ENCODE measurements at regions not wholly inside any gene's neighbourhood (a gene's known extent, or its start where the extent isn't known, plus 50 kb on each side); places are given as distances from the start of the nearest gene placed in this dataset.
"Not testable (repeated sequence)": the region's sequence is repeated elsewhere in the genome, so short reads cannot be mapped to it uniquely, and the experiment has no call there.

GRCh38 chr14:84336433-84336832 lies 1193.5 kb upstream of the FLRT2 start:
- Histone ChIP-seq H3K4me3 (no peak overlapping the region), H3K27me3 (no peaks in the 10 kb centered on the region), H3K27ac (no peak overlapping the region), H3K9ac (ENCODE audit: low read depth in 2 of 2, low read length in 2 of 2) (no peak overlapping the region), H3K9me3 (no peaks in the 10 kb centered on the region), H3K36me3 (no peaks in the 10 kb centered on the region), H3K4me1 (no peaks in the 10 kb centered on the region)
- intact Hi-C loops (cut with DNase I): no loop called here
- DNase-seq: no peak
- TF ChIP-seq CTCF (IDR thresholded peaks at IDR 0.05): no peak

- no peaks in the 10 kb centered on the region for H3K27me3 ChIP-seq
- H3K4me1 ChIP-seq: no peaks in the 10 kb centered on the region
- DNase-seq: no peak
- no peak for TF ChIP-seq CTCF (IDR thresholded peaks at IDR 0.05)
- H3K9me3 ChIP-seq: no peaks in the 10 kb centered on the region
- intact Hi-C loops (cut with DNase I): no loop called here
- H3K36me3 ChIP-seq: no peaks in the 10 kb centered on the region
- no peak overlapping the region for H3K9ac ChIP-seq (ENCODE audit: low read depth in 2 of 2, low read length in 2 of 2)
- H3K4me3 ChIP-seq: no peak overlapping the region
- H3K27ac ChIP-seq: no peak overlapping the region
Measured at GRCh38 chr14:84340938-84341337, 1189.0 kb upstream of the FLRT2 start.

GRCh38 chr14:84341867-84342266 lies 1188.1 kb upstream of the FLRT2 start:
- DNase-seq: not testable (repeated sequence)

GRCh38 chr14:84343656-84344055 lies 1186.3 kb upstream of the FLRT2 start:
- intact Hi-C loops (cut with DNase I): no loop called here
- Histone ChIP-seq H3K27ac (no peak overlapping the region), H3K36me3 (no peaks in the 10 kb centered on the region), H3K27me3 (no peaks in the 10 kb centered on the region), H3K4me1 (no peaks in the 10 kb centered on the region), H3K4me3 (no peak overlapping the region), H3K9ac (ENCODE audit: low read depth in 2 of 2, low read length in 2 of 2) (no peak overlapping the region), H3K9me3 (no peaks in the 10 kb centered on the region)
- TF ChIP-seq CTCF (IDR thresholded peaks at IDR 0.05): no peak
- DNase-seq: no peak

More at GRCh38 chr14:84341867-84342266, 1188.1 kb upstream of the FLRT2 start:
- H3K4me3 ChIP-seq; H3K36me3 ChIP-seq; H3K9me3 ChIP-seq; H3K27me3 ChIP-seq; H3K9ac ChIP-seq (ENCODE audit: low read depth in 2 of 2, low read length in 2 of 2); intact Hi-C loops (cut with DNase I); H3K4me1 ChIP-seq; H3K27ac ChIP-seq: not testable (repeated sequence)

- TF ChIP-seq CTCF (IDR thresholded peaks at IDR 0.05): no peak
- no peak overlapping the region for H3K9ac ChIP-seq (ENCODE audit: low read depth in 2 of 2, low read length in 2 of 2)
- H3K27ac ChIP-seq: no peak overlapping the region
- H3K4me3 ChIP-seq: no peak overlapping the region
- no peak for DNase-seq
- H3K27me3 ChIP-seq: no peaks in the 10 kb centered on the region
- no peaks in the 10 kb centered on the region for H3K9me3 ChIP-seq
- H3K4me1 ChIP-seq: no peaks in the 10 kb centered on the region
- H3K36me3 ChIP-seq: no peaks in the 10 kb centered on the region
- intact Hi-C loops (cut with DNase I): no loop called here
Measured at GRCh38 chr14:84351646-84352045, 1178.3 kb upstream of the FLRT2 start.

GRCh38 chr14:84361476-84361875 lies 1168.5 kb upstream of the FLRT2 start:
- Histone ChIP-seq H3K9ac (ENCODE audit: low read depth in 2 of 2, low read length in 2 of 2) (no peak overlapping the region), H3K4me1 (no peaks in the 10 kb centered on the region), H3K27ac (no peak overlapping the region), H3K4me3 (no peak overlapping the region), H3K27me3 (no peaks in the 10 kb centered on the region), H3K9me3 (no peaks in the 10 kb centered on the region), H3K36me3 (no peaks in the 10 kb centered on the region)
- intact Hi-C loops (cut with DNase I): no loop called here
- no peak for TF ChIP-seq CTCF (IDR thresholded peaks at IDR 0.05)
- DNase-seq: no peak
